CD4-positive, alpha-beta T cell treated with Interleukin-15 for 4 hours (primary cell): ENCODE measurements at regions not wholly inside any gene's neighbourhood (a gene's known extent, or its start where the extent isn't known, plus 50 kb on each side); places are given as distances from the start of the nearest gene placed in this dataset.
"Not testable (repeated sequence)": the region's sequence is repeated elsewhere in the genome, so short reads cannot be mapped to it uniquely, and the experiment has no call there.

Source experiments
- DNase-seq: peaks from one replicate; pipeline ENCODE4 v3.0.0-alpha.2; 2020; ENCODE audit warnings: low spot score

GRCh38 chr7:68843985-68844384, 754.3 kb upstream of the AUTS2 start:
- DNase-seq, result not testable (repeated sequence)

- DNase-seq, result no peak
Measured at GRCh38 chr7:68846811-68847325, 751.4 kb upstream of the AUTS2 start.

- no peak for DNase-seq
Measured at GRCh38 chr7:68853254-68853653, 745.0 kb upstream of the AUTS2 start.

- no peak for DNase-seq
Measured at GRCh38 chr7:68857571-68857970, 740.7 kb upstream of the AUTS2 start.

- no peak for DNase-seq
Measured at GRCh38 chr7:68858497-68858896, 739.8 kb upstream of the AUTS2 start.

GRCh38 chr7:68861171-68861570, 737.1 kb upstream of the AUTS2 start:
- DNase-seq, result no peak

- DNase-seq, result no peak
Measured at GRCh38 chr7:68862261-68862660, 736.0 kb upstream of the AUTS2 start.

- no peak for DNase-seq
Measured at GRCh38 chr7:68862736-68863135, 735.5 kb upstream of the AUTS2 start.

- no peak for DNase-seq
Measured at GRCh38 chr7:68865351-68866199, 732.7 kb upstream of the AUTS2 start.

GRCh38 chr7:68866200-68866570, 732.1 kb upstream of the AUTS2 start:
- DNase-seq, result no peak

- DNase-seq, result not testable (repeated sequence)
Measured at GRCh38 chr7:68866721-68867120, 731.6 kb upstream of the AUTS2 start.

GRCh38 chr7:68868978-68869377, 729.3 kb upstream of the AUTS2 start:
- no peak for DNase-seq

GRCh38 chr7:68873616-68874015, 724.7 kb upstream of the AUTS2 start:
- no peak for DNase-seq

GRCh38 chr7:68875857-68876256, 722.4 kb upstream of the AUTS2 start:
- DNase-seq, result no peak

- not testable (repeated sequence) for DNase-seq
Measured at GRCh38 chr7:68887116-68887515, 711.2 kb upstream of the AUTS2 start.

GRCh38 chr7:68888971-68889385, 709.3 kb upstream of the AUTS2 start:
- DNase-seq, result no peak

- DNase-seq, result no peak
Measured at GRCh38 chr7:68892236-68892635, 706.0 kb upstream of the AUTS2 start.

- no peak for DNase-seq
Measured at GRCh38 chr7:68893411-68893810, 704.9 kb upstream of the AUTS2 start.

- not testable (repeated sequence) for DNase-seq
Measured at GRCh38 chr7:68899156-68899555, 699.1 kb upstream of the AUTS2 start.

- no peak for DNase-seq
Measured at GRCh38 chr7:68900096-68900495, 698.2 kb upstream of the AUTS2 start.

- DNase-seq, result no peak
Measured at GRCh38 chr7:68904630-68905029, 693.6 kb upstream of the AUTS2 start.

- DNase-seq, result no peak
Measured at GRCh38 chr7:68911754-68912153, 686.5 kb upstream of the AUTS2 start.

GRCh38 chr7:68914006-68914405, 684.3 kb upstream of the AUTS2 start:
- DNase-seq, result no peak
